ENCODE measurements at regions not wholly inside any gene's neighbourhood (a gene's known extent, or its start where the extent isn't known, plus 50 kb on each side); places are given as distances from the start of the nearest gene placed in this dataset.

- no peak for DNase-seq
- Histone ChIP-seq H3K27me3 (no peaks in the 10 kb centered on the region), H3K36me3 (no peaks in the 10 kb centered on the region), H3K4me1 (no peaks in the 10 kb centered on the region), H3K9me3 (peaks cover 0 to 32% (median 15%) of the 10 kb centered on the region in 4 donors), H3K27ac (no peak overlapping the region), H3K4me3 (no peak overlapping the region)
- intact Hi-C loops (cut with DNase I; ENCODE audit: low total_unique reads) = no loop called here
- WGBS, 5 donors = 30 to 58% (median 39%) methylated on average over 1 of the region's 1 CpG
- TF ChIP-seq POLR2A (IDR thresholded peaks at IDR 0.05) (no peak), EP300 (IDR thresholded peaks at IDR 0.05) (no peak), CTCF (IDR thresholded peaks at IDR 0.05) (no peak), POLR2AphosphoS5 (IDR thresholded peaks at IDR 0.05) (no peak)
Observed at GRCh38 chr11:37378958-37379357, 780.9 kb upstream of the RAG2 start.

GRCh38 chr11:37372667-37373066 is 774.6 kb upstream of the RAG2 start:
- no peak for DNase-seq
- H3K4me1 ChIP-seq = no peaks in the 10 kb centered on the region
- H3K27ac ChIP-seq = no peak overlapping the region
- peaks cover 0 to 19% (median 12%) of the 10 kb centered on the region in 4 donors for H3K9me3 ChIP-seq
- intact Hi-C loops (cut with DNase I; ENCODE audit: low total_unique reads) = no loop called here
- no peak overlapping the region for H3K4me3 ChIP-seq
- TF ChIP-seq POLR2A (IDR thresholded peaks at IDR 0.05) = no peak
- TF ChIP-seq CTCF (IDR thresholded peaks at IDR 0.05) = no peak
- no peak for TF ChIP-seq EP300 (IDR thresholded peaks at IDR 0.05)
- no peak for TF ChIP-seq POLR2AphosphoS5 (IDR thresholded peaks at IDR 0.05)
- no peaks in the 10 kb centered on the region for H3K36me3 ChIP-seq
- no peaks in the 10 kb centered on the region for H3K27me3 ChIP-seq
- 77 to 88% (median 83%) methylated on average over 2 of the region's 2 CpGs for WGBS, 5 donors

GRCh38 chr11:37371346-37371970 is 773.4 kb upstream of the RAG2 start:
- intact Hi-C loops (cut with DNase I; ENCODE audit: low total_unique reads) = no loop called here
- no peak overlapping the region for H3K27ac ChIP-seq
- TF ChIP-seq POLR2A (IDR thresholded peaks at IDR 0.05) (no peak), POLR2AphosphoS5 (IDR thresholded peaks at IDR 0.05) (no peak), CTCF (IDR thresholded peaks at IDR 0.05) (no peak), EP300 (IDR thresholded peaks at IDR 0.05) (no peak)
- peaks cover 0 to 10% (median 5%) of the 10 kb centered on the region in 4 donors for H3K9me3 ChIP-seq
- H3K27me3 ChIP-seq = no peaks in the 10 kb centered on the region
- no peak for DNase-seq
- H3K36me3 ChIP-seq = no peaks in the 10 kb centered on the region
- H3K4me1 ChIP-seq = no peaks in the 10 kb centered on the region
- H3K4me3 ChIP-seq = no peak overlapping the region

GRCh38 chr11:37370817-37371216 is 772.8 kb upstream of the RAG2 start:
- intact Hi-C loops (cut with DNase I; ENCODE audit: low total_unique reads) = no loop called here
- DNase-seq = no peak
- H3K27ac ChIP-seq = no peak overlapping the region
- H3K36me3 ChIP-seq = no peaks in the 10 kb centered on the region
- no peaks in the 10 kb centered on the region for H3K4me1 ChIP-seq
- TF ChIP-seq CTCF (IDR thresholded peaks at IDR 0.05) (no peak), EP300 (IDR thresholded peaks at IDR 0.05) (no peak)
- H3K4me3 ChIP-seq = no peak overlapping the region
- no peaks in the 10 kb centered on the region for H3K27me3 ChIP-seq
- 51 to 71% (median 62%) methylated on average over 2 of the region's 2 CpGs for WGBS, 5 donors
- peaks cover 0 to 10% (median 3%) of the 10 kb centered on the region in 4 donors for H3K9me3 ChIP-seq

Measured in stomach (tissue), 8 donors.